ENCODE measurements at regions not wholly inside any gene's neighbourhood (a gene's known extent, or its start where the extent isn't known, plus 50 kb on each side); places are given as distances from the start of the nearest gene placed in this dataset.

- TF ChIP-seq TAF1 (IDR thresholded peaks at IDR 0.05; ENCODE audit: borderline replicate concordance, insufficient read depth, low read length) (no peak), FOXP2 (optimal IDR thresholded peaks at IDR 0.05; ENCODE audit: borderline replicate concordance, extremely low read depth, extremely low read length, insufficient read depth) (no peak), REST (IDR thresholded peaks at IDR 0.05; ENCODE audit: insufficient read depth in 1 of 2, low read depth in 2 of 2, low read length in 2 of 2) (no peak), POLR2AphosphoS5 (IDR thresholded peaks at IDR 0.05; ENCODE audit: low read depth, low read length) (no peak), SIN3A (IDR thresholded peaks at IDR 0.05; ENCODE audit: borderline replicate concordance, insufficient read depth, low read length) (no peak)
These were observed 460.2 kb upstream of the UBE2E3 start for GRCh38 chr2:180520206-180520605.

GRCh38 chr2:180519276-180519675 is 461.1 kb upstream of the UBE2E3 start:
- no peak for TF ChIP-seq POLR2AphosphoS5 (IDR thresholded peaks at IDR 0.05; ENCODE audit: low read depth, low read length)
- TF ChIP-seq FOXP2 (optimal IDR thresholded peaks at IDR 0.05; ENCODE audit: borderline replicate concordance, extremely low read depth, extremely low read length, insufficient read depth) = no peak
- no peak for TF ChIP-seq REST (IDR thresholded peaks at IDR 0.05; ENCODE audit: insufficient read depth in 1 of 2, low read depth in 2 of 2, low read length in 2 of 2)
- TF ChIP-seq SIN3A (IDR thresholded peaks at IDR 0.05; ENCODE audit: borderline replicate concordance, insufficient read depth, low read length) = no peak
- no peak for TF ChIP-seq TAF1 (IDR thresholded peaks at IDR 0.05; ENCODE audit: borderline replicate concordance, insufficient read depth, low read length)

GRCh38 chr2:180516232-180516631 is 464.2 kb upstream of the UBE2E3 start:
- no peak for TF ChIP-seq POLR2AphosphoS5 (IDR thresholded peaks at IDR 0.05; ENCODE audit: low read depth, low read length)
- no peak for TF ChIP-seq TAF1 (IDR thresholded peaks at IDR 0.05; ENCODE audit: borderline replicate concordance, insufficient read depth, low read length)
- TF ChIP-seq SIN3A (IDR thresholded peaks at IDR 0.05; ENCODE audit: borderline replicate concordance, insufficient read depth, low read length) = no peak
- no peak for TF ChIP-seq REST (IDR thresholded peaks at IDR 0.05; ENCODE audit: insufficient read depth in 1 of 2, low read depth in 2 of 2, low read length in 2 of 2)
- TF ChIP-seq FOXP2 (optimal IDR thresholded peaks at IDR 0.05; ENCODE audit: borderline replicate concordance, extremely low read depth, extremely low read length, insufficient read depth) = no peak

- TF ChIP-seq POLR2AphosphoS5 (IDR thresholded peaks at IDR 0.05; ENCODE audit: low read depth, low read length) (no peak), SIN3A (IDR thresholded peaks at IDR 0.05; ENCODE audit: borderline replicate concordance, insufficient read depth, low read length) (no peak), REST (IDR thresholded peaks at IDR 0.05; ENCODE audit: insufficient read depth in 1 of 2, low read depth in 2 of 2, low read length in 2 of 2) (no peak), FOXP2 (optimal IDR thresholded peaks at IDR 0.05; ENCODE audit: borderline replicate concordance, extremely low read depth, extremely low read length, insufficient read depth) (no peak), TAF1 (IDR thresholded peaks at IDR 0.05; ENCODE audit: borderline replicate concordance, insufficient read depth, low read length) (no peak)
These were observed 467.0 kb upstream of the UBE2E3 start for GRCh38 chr2:180513389-180513788.

GRCh38 chr2:180508458-180508857 is 471.9 kb upstream of the UBE2E3 start:
- TF ChIP-seq FOXP2 (optimal IDR thresholded peaks at IDR 0.05; ENCODE audit: borderline replicate concordance, extremely low read depth, extremely low read length, insufficient read depth) (no peak), REST (IDR thresholded peaks at IDR 0.05; ENCODE audit: insufficient read depth in 1 of 2, low read depth in 2 of 2, low read length in 2 of 2) (no peak), POLR2AphosphoS5 (IDR thresholded peaks at IDR 0.05; ENCODE audit: low read depth, low read length) (no peak), TAF1 (IDR thresholded peaks at IDR 0.05; ENCODE audit: borderline replicate concordance, insufficient read depth, low read length) (no peak), SIN3A (IDR thresholded peaks at IDR 0.05; ENCODE audit: borderline replicate concordance, insufficient read depth, low read length) (no peak)
